Heart left ventricle (tissue), 13 donors: ENCODE measurements at regions not wholly inside any gene's neighbourhood (a gene's known extent, or its start where the extent isn't known, plus 50 kb on each side); places are given as distances from the start of the nearest gene placed in this dataset.

Experiments used
- POLR2A ChIP-seq, 2 donors: fragments of 450-650 bp; IDR thresholded peaks; one replicate each; pipeline ENCODE4 v1.6.1; 2017; ENCODE audit warnings: antibody characterized with exemption in 2 of 2, mild to moderate bottlenecking in 2 of 2, moderate library complexity in 2 of 2
- TF ChIP-seq, protein P1 (sequence below), 12 donors: fragments of 200-600 bp; sonication (generic) in 4 of 12; IDR thresholded peaks; one replicate each; pipeline versions ENCODE4 v1.5.0 to v1.8.0; 2018 to 2022; ENCODE audit warnings: antibody characterized with exemption in 12 of 12, mild to moderate bottlenecking in 5 of 12
- donor health status: ischemic (EF 13 %, LVEDD 7.1; RV severe dilation, severe dysfunction).
- donor health status: DM: no; HTN: yes; CAD: no.
- donor health status: DM: no; HTN: no; CAD: no.
- donor health status: ischemic (EF 25% LVEDD 6.9; RV normal size, moderate dysfunction).
- donor health status: ischemic (EF 25% LVEDD 5.7; RV mildly dilated, moderate dysfunction).
- donor health status: ischemic (EF 35%, LVEDD 5.7; RV mildly dilated, moderate dysfunction).
- donor health status: nonischemic (EF 11% LVEDD 7.7; RV severe dilation, severe dysfunction).
- donor health status: DM: yes; HTN: yes; CAD: no.
- donor health status: PGD.
- donor health status: ischemic (EF 29% LVEDD 5.4; RV normal size, mild dysfunction).
- donor health status: nonischemic (EF 23%, LVEDD 6.1; RV moderate dilation, normal function).

DNA sequence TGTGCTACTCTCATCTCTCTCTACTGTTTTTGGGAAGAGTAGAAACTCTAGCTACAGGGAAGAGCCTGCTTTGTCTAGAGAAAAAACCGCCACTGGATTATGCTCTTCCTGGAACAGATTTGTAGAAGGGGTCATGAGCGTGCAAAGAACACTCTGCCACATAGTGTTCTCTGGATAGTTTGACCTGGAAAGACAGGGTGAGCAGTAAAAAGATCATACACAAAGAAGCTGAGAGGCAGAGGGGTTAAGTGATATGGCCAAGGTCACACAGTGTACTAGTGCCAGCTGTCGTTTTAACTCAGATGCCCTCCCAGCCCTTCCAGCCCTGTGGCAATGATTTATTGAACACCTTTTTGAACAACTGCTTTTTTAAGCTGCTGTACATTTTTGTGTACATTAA lies 182.2 kb downstream of the NNT start:
- TF ChIP-seq, protein P1, sequence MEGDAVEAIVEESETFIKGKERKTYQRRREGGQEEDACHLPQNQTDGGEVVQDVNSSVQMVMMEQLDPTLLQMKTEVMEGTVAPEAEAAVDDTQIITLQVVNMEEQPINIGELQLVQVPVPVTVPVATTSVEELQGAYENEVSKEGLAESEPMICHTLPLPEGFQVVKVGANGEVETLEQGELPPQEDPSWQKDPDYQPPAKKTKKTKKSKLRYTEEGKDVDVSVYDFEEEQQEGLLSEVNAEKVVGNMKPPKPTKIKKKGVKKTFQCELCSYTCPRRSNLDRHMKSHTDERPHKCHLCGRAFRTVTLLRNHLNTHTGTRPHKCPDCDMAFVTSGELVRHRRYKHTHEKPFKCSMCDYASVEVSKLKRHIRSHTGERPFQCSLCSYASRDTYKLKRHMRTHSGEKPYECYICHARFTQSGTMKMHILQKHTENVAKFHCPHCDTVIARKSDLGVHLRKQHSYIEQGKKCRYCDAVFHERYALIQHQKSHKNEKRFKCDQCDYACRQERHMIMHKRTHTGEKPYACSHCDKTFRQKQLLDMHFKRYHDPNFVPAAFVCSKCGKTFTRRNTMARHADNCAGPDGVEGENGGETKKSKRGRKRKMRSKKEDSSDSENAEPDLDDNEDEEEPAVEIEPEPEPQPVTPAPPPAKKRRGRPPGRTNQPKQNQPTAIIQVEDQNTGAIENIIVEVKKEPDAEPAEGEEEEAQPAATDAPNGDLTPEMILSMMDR (IDR thresholded peaks at IDR 0.05) = no peak
- TF ChIP-seq POLR2A (IDR thresholded peaks at IDR 0.05) = no peak
